ENCODE measurements at regions not wholly inside any gene's neighbourhood (a gene's known extent, or its start where the extent isn't known, plus 50 kb on each side); places are given as distances from the start of the nearest gene placed in this dataset.

DNA sequence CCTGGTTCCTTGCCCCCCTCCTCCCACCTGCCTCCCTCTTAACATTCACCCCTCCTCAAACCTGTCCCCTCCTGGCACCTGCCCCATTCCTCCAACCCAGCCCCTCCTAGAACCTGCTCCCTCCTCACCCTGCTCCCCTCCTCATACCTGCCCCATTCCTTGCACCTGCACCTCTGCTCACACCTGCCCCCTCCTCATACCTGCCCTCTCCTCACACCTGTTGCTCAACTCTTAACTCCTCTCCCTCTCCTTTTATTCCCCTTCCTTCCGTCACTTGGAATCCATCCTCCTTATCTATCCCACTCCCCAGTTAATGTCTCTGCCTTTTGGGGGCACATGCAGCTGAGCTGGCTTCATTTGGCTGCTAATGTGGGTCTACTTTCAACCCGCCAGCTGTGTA lies 712.1 kb downstream of the MTRR start:
- Mint-ChIP-seq H3K27ac (no peak overlapping the region), H3K36me3 (ENCODE audit: low read depth) (no peaks in the 10 kb centered on the region), H3K9me3 (no peaks in the 10 kb centered on the region), H3K4me3 (no peak overlapping the region), H3K27me3 (no peaks in the 10 kb centered on the region), H3K4me1 (no peaks in the 10 kb centered on the region)
- ATAC-seq (replicated peaks) = no peak

DNA sequence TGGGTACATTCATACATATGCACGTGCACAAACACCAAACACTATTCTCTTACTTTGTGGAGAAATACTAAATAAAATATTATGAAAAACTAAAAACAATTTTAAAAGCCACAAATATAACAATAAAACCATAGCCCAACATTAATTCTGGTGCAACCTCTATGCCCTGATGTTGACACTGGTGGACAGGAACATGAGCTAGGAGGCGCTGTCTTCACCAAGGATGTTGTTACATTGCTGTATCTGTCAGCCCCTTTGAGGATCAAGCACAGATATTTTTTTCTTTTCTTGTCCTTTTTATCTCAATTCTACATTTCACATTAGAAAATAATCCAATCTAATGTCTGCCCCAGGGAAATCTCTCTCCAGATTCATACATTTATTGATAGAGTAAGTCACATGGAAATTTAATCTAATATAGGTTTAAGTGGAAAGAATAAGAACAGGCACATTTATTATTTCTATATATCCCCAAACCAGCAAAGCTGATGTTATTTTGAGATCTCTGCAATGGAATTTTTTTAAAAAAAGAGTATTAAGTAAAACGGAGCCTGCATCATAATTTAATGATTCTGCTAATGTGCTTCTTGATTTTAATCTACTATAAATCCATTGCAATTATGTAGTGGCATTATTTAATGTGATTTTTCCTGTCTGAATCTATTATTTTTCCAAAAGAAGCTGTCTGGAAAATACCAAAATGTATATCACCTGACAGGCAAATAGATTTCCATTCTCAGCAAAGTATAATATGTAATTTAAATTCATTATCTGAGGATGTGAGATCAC lies 716.5 kb downstream of the MTRR start:
- no peak for ATAC-seq (replicated peaks)
- Mint-ChIP-seq H3K27ac (no peak overlapping the region), H3K9me3 (peaks cover 6% of the 10 kb centered on the region), H3K4me3 (no peak overlapping the region), H3K4me1 (no peaks in the 10 kb centered on the region), H3K36me3 (ENCODE audit: low read depth) (no peaks in the 10 kb centered on the region), H3K27me3 (no peaks in the 10 kb centered on the region)

DNA sequence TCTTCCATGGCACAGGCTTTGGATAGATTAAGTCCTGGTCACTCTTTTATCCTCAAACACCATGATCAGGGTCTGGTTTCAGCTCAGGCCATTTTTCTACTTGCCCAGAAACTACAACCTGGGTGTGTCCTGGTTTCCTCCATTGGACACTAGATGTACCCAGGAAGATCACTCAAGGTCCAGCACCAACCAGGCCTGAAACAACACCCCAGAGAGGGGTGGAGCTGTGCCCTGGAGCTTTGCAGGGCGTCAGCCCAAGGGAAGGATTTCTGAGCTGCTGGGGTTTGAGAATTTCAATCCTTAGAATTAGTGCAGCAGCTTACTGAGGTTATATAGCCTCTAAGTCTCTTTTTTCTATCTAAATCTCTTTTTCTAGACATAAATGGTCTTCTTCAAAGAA lies 722.0 kb downstream of the MTRR start:
- H3K27ac Mint-ChIP-seq = no peak overlapping the region
- ATAC-seq (replicated peaks) = no peak
- H3K4me3 Mint-ChIP-seq = no peak overlapping the region
- H3K9me3 Mint-ChIP-seq = peaks cover 6% of the 10 kb centered on the region
- no peaks in the 10 kb centered on the region for H3K36me3 Mint-ChIP-seq (ENCODE audit: low read depth)
- H3K27me3 Mint-ChIP-seq = no peaks in the 10 kb centered on the region
- H3K4me1 Mint-ChIP-seq = no peaks in the 10 kb centered on the region

DNA sequence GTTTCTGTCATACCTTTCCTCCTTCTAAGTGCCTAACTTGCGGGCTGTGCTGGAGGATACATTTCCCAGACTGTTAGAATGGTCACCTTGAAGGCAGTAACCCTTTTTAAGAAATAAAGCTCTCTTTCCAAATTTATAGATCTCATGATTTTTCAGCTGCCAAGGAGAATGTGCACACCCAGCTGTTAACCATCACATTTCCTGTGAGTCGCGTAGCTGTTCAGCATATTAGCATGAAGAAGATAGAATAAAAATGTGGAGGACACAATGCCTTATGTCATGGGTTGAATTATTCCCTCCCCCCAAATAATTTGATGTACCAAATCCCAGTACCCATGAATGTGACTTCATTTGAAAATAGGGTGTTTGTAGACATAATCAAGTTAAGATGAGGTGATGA lies 729.4 kb downstream of the MTRR start:
- H3K4me1 Mint-ChIP-seq = no peaks in the 10 kb centered on the region
- no peak overlapping the region for H3K27ac Mint-ChIP-seq
- ATAC-seq (replicated peaks) = no peak
- no peak overlapping the region for H3K4me3 Mint-ChIP-seq
- no peaks in the 10 kb centered on the region for H3K9me3 Mint-ChIP-seq
- no peaks in the 10 kb centered on the region for H3K27me3 Mint-ChIP-seq
- no peaks in the 10 kb centered on the region for H3K36me3 Mint-ChIP-seq (ENCODE audit: low read depth)

DNA sequence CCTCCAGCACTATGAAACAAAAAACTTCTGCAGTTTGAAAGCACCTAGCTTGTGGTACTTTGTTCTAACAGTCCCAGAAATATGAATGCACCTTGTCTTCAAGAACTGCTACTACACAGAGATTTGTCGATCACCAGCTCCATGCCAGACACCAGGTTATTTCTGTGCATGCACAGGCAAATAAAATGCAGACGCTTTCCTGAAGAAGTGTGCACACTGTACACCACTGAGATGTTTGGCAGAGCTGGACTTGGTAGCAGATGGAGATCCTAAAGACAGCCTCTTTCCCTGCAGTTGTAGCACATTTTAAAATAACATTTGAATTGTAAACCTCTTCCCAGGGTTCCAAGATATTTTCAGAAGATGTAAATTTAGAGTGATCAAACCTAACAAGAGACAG lies 730.0 kb downstream of the MTRR start:
- ATAC-seq (replicated peaks) = no peak
- H3K36me3 Mint-ChIP-seq (ENCODE audit: low read depth) = no peaks in the 10 kb centered on the region
- H3K27ac Mint-ChIP-seq = no peak overlapping the region
- H3K4me1 Mint-ChIP-seq = no peaks in the 10 kb centered on the region
- no peak overlapping the region for H3K4me3 Mint-ChIP-seq
- H3K27me3 Mint-ChIP-seq = no peaks in the 10 kb centered on the region
- no peaks in the 10 kb centered on the region for H3K9me3 Mint-ChIP-seq

DNA sequence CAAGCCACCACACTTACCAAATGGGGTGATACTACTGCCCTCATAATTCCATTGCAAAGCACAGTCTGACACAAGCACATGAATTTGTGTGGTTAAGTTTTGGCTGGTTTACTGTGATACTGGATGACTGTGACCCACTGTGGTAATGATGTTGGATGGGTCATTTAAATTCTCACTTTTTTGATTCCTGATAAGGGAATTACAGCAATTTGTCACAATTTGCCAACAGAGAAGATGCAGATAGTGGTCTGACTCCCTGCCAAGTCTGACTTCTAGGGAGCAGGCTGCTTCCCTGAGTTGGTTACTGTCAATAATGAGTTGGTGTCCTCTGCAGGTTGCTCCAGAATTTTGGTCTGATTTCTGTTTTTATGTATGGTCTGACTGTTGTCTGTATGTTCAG lies 731.9 kb downstream of the MTRR start:
- no peak overlapping the region for H3K27ac Mint-ChIP-seq
- ATAC-seq (replicated peaks) = no peak
- no peaks in the 10 kb centered on the region for H3K4me1 Mint-ChIP-seq
- no peak overlapping the region for H3K4me3 Mint-ChIP-seq
- no peaks in the 10 kb centered on the region for H3K9me3 Mint-ChIP-seq
- no peaks in the 10 kb centered on the region for H3K36me3 Mint-ChIP-seq (ENCODE audit: low read depth)
- no peaks in the 10 kb centered on the region for H3K27me3 Mint-ChIP-seq

DNA sequence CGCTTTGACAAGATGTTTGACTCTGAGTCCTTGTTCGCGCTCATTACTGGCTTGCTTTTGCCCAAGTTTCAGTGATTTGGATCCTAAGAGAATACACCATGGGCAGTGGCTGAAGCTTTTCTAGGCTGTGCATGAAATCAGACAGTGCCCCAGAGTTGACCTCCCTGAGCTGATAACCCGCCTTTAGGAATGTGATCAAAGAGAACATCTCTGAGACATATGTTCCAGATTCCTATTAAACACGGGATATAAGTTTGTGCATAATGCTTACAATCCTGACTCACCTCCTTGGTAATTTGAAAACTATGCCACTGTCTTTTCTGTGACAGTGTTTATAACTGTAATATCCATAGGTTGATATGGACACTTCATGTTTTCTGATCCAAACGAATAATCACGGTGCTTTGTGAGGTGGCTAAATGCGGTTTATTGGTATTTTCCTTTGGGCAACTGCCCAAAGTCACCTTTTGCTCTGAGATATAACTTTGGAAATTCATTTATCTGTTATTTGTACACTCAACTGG lies 732.9 kb downstream of the MTRR start:
- H3K27me3 Mint-ChIP-seq = no peaks in the 10 kb centered on the region
- H3K9me3 Mint-ChIP-seq = no peaks in the 10 kb centered on the region
- no peak for ATAC-seq (replicated peaks)
- no peak overlapping the region for H3K27ac Mint-ChIP-seq
- H3K36me3 Mint-ChIP-seq (ENCODE audit: low read depth) = no peaks in the 10 kb centered on the region
- no peak overlapping the region for H3K4me3 Mint-ChIP-seq
- H3K4me1 Mint-ChIP-seq = no peaks in the 10 kb centered on the region

DNA sequence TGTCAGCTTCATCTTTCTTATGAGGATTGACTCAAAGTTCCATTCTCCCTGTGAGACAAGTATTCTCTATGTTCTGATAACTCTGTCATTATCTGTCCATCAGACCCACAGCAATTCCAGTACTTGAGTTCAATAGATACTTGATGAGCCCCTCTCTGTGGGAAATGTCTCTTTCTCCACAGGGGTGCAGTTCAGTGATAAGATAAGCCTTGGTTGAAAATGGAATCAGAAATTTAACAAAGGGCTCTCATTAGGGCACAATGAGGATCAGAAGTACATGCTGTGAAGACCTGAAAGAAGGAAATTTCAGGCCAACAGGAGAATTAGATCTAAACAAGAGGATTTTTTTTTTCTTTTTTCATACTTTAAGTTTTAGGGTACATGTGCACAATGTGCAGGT lies 737.3 kb downstream of the MTRR start:
- Mint-ChIP-seq H3K9me3 (no peaks in the 10 kb centered on the region), H3K27me3 (no peaks in the 10 kb centered on the region), H3K27ac (no peak overlapping the region), H3K36me3 (ENCODE audit: low read depth) (no peaks in the 10 kb centered on the region), H3K4me1 (no peaks in the 10 kb centered on the region), H3K4me3 (no peak overlapping the region)
- ATAC-seq (replicated peaks) = no peak

DNA sequence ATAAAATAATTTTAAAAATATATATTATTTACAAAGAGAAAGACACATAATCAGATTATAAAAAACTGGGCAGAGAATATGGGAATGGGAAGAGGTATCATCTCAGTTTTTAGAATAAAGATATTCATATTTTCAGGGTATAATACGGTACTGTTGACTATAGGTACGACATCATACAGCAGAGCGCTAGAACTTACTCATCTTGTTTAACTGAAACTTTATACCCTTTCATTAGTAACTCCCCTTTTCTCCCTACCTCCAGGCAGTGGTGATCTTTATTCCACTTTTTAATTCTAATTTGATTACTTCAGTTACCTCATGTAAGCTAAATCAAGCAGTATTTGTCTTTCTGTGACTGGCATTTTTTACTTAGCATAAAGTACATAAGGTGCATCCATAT lies 742.1 kb downstream of the MTRR start:
- no peak overlapping the region for H3K27ac Mint-ChIP-seq
- peaks cover 7% of the 10 kb centered on the region for H3K9me3 Mint-ChIP-seq
- no peaks in the 10 kb centered on the region for H3K36me3 Mint-ChIP-seq (ENCODE audit: low read depth)
- no peaks in the 10 kb centered on the region for H3K27me3 Mint-ChIP-seq
- no peak for ATAC-seq (replicated peaks)
- no peaks in the 10 kb centered on the region for H3K4me1 Mint-ChIP-seq
- H3K4me3 Mint-ChIP-seq = no peak overlapping the region

DNA sequence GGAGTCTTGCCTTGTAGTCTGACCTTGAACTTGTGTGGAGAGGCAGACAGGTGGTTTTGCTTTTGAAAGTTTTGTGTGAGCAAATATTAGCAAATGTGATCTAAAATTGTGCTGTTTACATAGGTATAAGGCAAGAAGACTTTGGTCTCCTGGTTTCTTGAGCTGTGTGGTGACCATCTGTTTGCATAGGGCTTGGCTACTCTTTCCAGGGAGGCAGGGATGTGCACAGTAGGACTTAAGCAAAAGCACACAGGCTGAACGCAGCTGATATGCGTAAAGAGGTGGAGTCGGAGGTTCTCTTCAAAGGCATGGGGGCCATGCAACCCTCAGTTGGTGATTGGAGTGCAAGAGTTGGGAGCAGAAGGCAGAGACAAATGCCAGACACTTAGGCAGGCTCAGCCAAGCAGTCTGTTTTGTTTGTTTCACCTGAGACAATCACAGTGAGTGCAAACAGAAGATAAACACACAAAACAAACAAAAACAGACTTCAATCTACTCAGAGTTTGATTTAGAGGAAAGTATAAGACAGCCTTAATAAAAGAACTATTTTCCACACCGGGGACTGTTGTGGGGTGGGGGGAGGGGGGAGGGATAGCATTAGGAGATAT lies 744.2 kb downstream of the MTRR start:
- no peaks in the 10 kb centered on the region for H3K36me3 Mint-ChIP-seq (ENCODE audit: low read depth)
- H3K9me3 Mint-ChIP-seq = peaks cover 7% of the 10 kb centered on the region
- no peak overlapping the region for H3K4me3 Mint-ChIP-seq
- no peaks in the 10 kb centered on the region for H3K4me1 Mint-ChIP-seq
- ATAC-seq (replicated peaks) = no peak
- no peaks in the 10 kb centered on the region for H3K27me3 Mint-ChIP-seq
- H3K27ac Mint-ChIP-seq = no peak overlapping the region

DNA sequence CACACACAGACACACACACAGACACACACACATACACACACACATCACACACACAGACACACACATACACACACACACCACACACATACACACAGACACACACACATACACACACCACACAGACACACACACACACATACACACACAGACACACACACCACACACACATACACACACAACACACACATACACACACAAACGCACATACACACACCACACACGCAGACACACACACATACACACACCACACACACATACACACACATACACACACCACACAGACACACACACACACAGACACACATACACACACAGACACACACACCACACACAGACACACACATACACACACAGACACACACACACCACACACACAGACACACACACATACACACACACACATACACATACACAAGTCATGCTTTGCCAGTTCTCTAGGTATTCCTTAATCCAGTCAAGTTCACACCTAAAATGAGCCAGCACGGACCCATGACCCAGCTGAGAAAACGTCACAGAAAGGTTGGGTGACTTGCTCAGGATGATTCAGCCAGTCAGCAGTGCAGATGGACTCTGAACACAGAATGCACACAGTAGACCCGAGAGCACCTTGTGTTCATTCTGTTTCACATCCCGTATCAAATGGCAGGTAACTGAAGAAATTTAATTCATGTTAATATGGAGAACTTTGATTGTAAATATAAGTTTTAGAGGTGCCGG lies 746.4 kb downstream of the MTRR start:
- Mint-ChIP-seq H3K36me3 (ENCODE audit: low read depth) (no peaks in the 10 kb centered on the region), H3K9me3 (peaks cover 7% of the 10 kb centered on the region), H3K27me3 (no peaks in the 10 kb centered on the region), H3K27ac (no peak overlapping the region), H3K4me3 (no peak overlapping the region), H3K4me1 (no peaks in the 10 kb centered on the region)
- no peak for ATAC-seq (replicated peaks)

DNA sequence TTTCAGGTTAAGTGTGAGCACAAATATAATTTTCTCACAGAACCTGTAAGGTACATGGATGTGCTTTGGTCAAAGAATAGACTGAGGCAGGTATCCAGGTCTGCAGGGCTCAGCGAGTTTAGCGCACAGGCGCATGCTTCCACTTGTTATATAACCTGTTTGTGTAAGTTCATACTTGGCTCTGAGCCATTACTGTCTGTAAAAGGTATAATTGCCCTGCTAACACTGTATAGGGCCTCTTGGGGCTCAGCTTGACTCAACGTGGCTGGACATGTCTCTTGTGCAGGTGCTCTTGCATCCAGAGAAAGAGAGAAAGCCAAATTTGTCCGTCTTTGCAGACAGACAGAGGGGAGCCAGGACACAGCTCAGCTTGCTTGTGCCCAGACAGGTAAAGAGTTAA lies 759.6 kb downstream of the MTRR start:
- Mint-ChIP-seq H3K27me3 (no peaks in the 10 kb centered on the region), H3K9me3 (no peaks in the 10 kb centered on the region), H3K36me3 (ENCODE audit: low read depth) (no peaks in the 10 kb centered on the region), H3K4me1 (no peaks in the 10 kb centered on the region), H3K4me3 (no peak overlapping the region), H3K27ac (no peak overlapping the region)
- no peak for ATAC-seq (replicated peaks)

DNA sequence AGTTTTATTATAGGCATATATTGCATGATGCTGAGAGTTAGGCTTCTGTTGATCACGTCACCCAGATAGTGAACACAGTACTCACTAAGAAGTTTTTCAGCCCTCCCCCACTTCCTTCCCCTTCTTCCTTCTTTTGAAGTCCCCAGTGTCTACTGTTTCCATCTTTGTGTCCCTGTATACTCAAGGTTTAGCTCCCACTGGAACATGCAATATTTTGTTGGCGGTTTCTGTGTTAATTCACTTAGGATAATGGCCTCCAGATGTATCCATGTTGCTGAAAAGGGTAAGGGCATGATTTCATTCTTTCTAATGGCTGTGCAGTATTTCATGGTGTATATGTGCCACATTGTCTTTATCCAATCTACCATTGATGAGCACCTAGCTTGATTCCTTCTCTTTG lies 764.3 kb downstream of the MTRR start:
- no peaks in the 10 kb centered on the region for H3K27me3 Mint-ChIP-seq
- H3K4me1 Mint-ChIP-seq = no peaks in the 10 kb centered on the region
- H3K27ac Mint-ChIP-seq = no peak overlapping the region
- ATAC-seq (replicated peaks) = no peak
- no peaks in the 10 kb centered on the region for H3K36me3 Mint-ChIP-seq (ENCODE audit: low read depth)
- H3K9me3 Mint-ChIP-seq = peaks cover 3% of the 10 kb centered on the region
- H3K4me3 Mint-ChIP-seq = no peak overlapping the region

DNA sequence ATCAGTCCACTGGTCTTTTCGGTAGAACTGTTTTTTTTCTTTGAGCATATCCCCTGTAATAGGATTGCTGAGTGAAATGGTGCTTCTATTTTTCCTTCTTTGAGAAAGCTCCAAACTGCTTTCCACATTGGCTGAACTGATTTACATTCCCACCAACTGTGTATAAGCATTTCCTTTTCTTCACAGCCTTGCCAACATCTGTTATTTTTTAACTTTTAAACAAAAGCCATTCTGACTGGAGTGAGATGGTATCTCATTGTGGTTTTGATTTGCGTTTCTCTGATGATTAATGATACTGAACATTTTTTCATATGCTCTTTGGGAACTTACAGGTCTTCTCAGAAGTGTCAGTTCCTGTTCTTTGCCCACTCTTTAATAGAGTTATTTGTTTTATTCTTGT lies 764.7 kb downstream of the MTRR start:
- H3K27me3 Mint-ChIP-seq = no peaks in the 10 kb centered on the region
- H3K4me1 Mint-ChIP-seq = no peaks in the 10 kb centered on the region
- no peak overlapping the region for H3K4me3 Mint-ChIP-seq
- no peak overlapping the region for H3K27ac Mint-ChIP-seq
- ATAC-seq (replicated peaks) = no peak
- peaks cover 3% of the 10 kb centered on the region for H3K9me3 Mint-ChIP-seq
- H3K36me3 Mint-ChIP-seq (ENCODE audit: low read depth) = no peaks in the 10 kb centered on the region

DNA sequence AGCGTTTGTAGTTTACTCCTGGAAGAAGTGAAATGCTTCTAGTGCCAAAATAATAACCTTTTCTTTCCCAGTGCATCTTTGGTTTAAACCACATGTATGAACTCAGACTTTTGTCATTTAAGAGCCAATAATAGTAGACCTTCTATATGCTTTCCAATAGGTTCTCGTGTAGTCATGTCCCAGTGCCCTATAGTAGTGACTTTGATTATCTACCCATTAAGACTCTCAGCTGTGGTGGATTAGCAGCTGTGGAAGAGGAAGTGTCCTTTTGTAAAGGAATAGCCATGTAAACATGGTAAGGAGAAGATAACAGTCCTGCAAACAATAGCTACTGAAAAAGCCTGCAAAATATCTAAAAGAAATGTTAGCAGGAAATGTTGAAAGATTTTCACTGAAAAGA lies 765.3 kb downstream of the MTRR start:
- no peak overlapping the region for H3K4me3 Mint-ChIP-seq
- no peaks in the 10 kb centered on the region for H3K4me1 Mint-ChIP-seq
- no peak overlapping the region for H3K27ac Mint-ChIP-seq
- no peaks in the 10 kb centered on the region for H3K36me3 Mint-ChIP-seq (ENCODE audit: low read depth)
- ATAC-seq (replicated peaks) = no peak
- H3K9me3 Mint-ChIP-seq = peaks cover 3% of the 10 kb centered on the region
- H3K27me3 Mint-ChIP-seq = no peaks in the 10 kb centered on the region
